GM21423 (cell line): ENCODE measurements at regions not wholly inside any gene's neighbourhood (a gene's known extent, or its start where the extent isn't known, plus 50 kb on each side); places are given as distances from the start of the nearest gene placed in this dataset.
"Not testable (repeated sequence)": the region's sequence is repeated elsewhere in the genome, so short reads cannot be mapped to it uniquely, and the experiment has no call there.

Experiments used
- ATAC-seq: cut with Tn5 transposase; IDR thresholded peaks from one replicate; pipeline ENCODE4 v1.9.1; 2021; ENCODE audit warnings: mild to moderate bottlenecking, moderate library complexity; ENCODE audit not compliant: unreplicated experiment

DNA sequence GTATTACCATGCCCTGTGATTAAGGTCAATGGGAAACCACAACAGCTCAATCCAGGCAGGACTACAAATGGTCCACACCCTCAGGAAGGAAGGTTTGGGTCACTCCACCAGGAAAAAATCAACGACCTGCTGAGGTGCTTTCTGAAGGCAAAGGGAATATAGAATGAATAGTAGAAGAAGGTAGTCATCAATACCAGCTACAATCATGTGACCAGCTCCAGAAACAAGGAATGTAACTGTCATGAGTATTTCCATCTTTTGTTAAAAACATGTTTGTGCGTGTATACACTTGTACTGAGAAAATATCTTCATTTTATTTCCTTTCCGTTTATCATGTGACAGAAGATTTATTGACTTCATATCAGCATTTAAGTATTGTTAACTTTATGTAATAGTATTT, 2028.6 kb upstream of the PCDH20 start:
- not testable (repeated sequence) for ATAC-seq

GRCh38 chr13:63438951-63439350, 2023.3 kb upstream of the PCDH20 start:
- ATAC-seq, result no peak

DNA sequence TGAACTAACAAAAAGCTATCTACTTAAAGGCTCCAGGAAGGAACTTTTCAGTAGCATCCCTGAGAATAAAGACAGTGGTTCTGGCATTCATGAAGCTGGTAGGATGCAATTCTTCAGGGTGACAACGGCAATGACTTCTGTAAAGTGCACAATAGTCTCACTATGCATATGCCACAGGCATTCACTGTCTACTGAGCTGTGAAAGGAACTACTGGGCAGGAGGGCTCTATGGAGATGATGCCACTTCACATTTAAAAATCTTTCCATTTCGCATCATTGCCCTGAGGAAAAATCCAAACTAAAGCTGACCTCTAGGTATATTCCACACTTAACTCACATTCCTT, 2020.6 kb upstream of the PCDH20 start:
- no peak for ATAC-seq

- ATAC-seq, result no peak
Measured at GRCh38 chr13:63435667-63436324, 2020.1 kb upstream of the PCDH20 start.

- ATAC-seq, result no peak
Measured at GRCh38 chr13:63433546-63434150, 2018.0 kb upstream of the PCDH20 start.

- ATAC-seq, result no peak
Measured at GRCh38 chr13:63427170-63427569, 2011.5 kb upstream of the PCDH20 start.

- ATAC-seq, result no peak
Measured at GRCh38 chr13:63425131-63425530, 2009.5 kb upstream of the PCDH20 start.

- ATAC-seq, result no peak
Measured at GRCh38 chr13:63421123-63421522, 2005.5 kb upstream of the PCDH20 start.

DNA sequence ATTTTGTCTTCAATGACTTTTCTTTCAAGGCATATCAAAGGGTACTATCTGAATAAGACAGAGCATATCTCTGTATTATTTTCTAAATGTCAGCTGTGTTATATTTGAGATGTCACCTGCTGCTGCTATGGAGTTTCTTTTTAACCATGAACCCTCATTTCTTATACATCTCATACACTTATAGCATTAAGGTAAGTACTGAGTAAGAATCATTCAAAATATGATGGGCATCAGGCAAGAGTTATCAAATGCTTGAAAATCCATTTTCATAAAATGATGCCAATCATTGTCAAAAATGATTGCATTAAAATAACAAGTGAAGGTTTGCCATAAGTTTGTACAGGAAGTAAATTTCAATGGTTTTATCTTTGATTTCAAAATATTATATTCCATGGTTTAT, 2005.0 kb upstream of the PCDH20 start:
- ATAC-seq, result no peak

DNA sequence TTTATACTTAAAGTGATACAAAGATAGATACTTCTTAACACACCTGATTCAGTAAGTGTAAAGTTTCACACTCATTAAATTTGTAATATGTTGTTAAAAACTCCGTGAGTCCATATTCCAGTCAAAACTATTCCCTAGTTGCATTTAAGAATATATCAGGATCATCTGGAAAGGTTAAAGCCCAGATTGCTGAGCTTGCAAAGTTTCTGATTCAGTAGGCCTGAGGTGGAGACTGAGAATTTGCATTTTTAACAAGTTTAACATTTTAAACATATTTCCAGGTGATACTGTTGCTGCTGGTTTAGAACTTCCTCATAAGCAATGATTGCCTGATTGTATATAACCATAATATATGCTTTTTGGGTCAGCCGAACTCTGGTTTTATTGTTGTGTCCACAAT, 1998.6 kb upstream of the PCDH20 start:
- ATAC-seq, result no peak

- ATAC-seq, result no peak
Measured at GRCh38 chr13:63409791-63410351, 1994.2 kb upstream of the PCDH20 start.

DNA sequence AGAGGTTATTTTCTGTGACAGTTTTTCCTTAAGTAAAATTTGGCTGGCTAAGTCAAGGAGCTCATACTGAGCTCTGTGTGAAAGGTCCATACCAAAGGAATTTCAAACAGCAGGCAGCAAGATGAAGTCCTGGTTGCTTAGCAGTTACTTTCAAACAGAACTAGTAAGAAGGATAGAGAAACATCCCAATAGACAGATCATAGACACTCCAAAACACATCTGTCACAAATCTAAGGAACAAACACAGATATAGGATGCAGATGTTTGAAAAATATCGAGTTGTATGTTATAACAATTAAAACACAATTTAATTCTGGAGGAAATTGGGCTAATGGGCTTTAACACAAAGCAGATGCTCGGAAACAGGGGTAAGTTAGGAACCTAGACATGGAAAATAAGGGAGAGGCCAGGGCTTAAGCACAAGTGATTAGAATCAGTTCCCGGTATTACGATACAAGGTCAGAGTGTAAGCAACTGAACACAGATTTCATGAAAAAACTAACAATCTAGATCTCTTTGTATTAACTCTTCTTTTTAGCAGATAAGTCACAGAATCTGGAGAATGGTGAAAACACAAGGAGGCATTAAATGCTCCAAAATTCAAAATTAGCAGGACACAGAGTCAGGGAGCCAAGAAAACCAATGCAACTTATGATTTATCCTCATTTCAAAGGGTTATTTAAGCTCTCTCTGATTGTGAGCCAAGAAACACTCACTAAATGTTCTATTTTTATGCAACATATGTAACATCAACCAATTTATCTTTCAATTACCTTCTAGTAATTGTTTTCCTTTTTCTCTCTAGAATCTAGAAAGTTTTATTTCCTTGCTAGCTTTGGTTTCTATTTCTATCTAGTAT, 1992.9 kb upstream of the PCDH20 start:
- ATAC-seq, result no peak

GRCh38 chr13:63403733-63404132, 1988.1 kb upstream of the PCDH20 start:
- ATAC-seq, result no peak

DNA sequence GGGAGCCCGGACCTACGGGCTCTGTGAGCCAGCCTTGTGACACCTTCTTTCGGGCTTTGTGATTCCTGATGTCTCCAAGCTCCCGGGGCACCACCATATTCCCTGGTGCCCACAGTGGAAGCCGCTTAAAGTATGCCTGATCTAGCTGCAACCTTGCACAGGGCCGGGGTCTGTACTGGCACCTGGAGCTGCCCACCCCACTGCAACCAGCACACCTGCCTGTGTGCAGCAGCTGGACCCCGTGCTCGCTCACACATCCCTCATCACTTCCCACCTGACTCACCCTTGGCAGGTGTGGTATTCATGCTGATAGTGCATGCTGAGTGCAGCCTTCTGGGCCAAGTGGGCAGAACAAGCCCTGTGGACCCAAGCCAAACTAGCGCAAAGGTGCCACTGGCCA, 1981.1 kb upstream of the PCDH20 start:
- no peak for ATAC-seq

GRCh38 chr13:63393112-63393511, 1977.5 kb upstream of the PCDH20 start:
- ATAC-seq, result no peak

- ATAC-seq, result no peak
Measured at GRCh38 chr13:63389756-63390155, 1974.1 kb upstream of the PCDH20 start.

GRCh38 chr13:63381078-63381859, 1965.6 kb upstream of the PCDH20 start:
- ATAC-seq, result no peak

GRCh38 chr13:63377986-63378385, 1962.3 kb upstream of the PCDH20 start:
- no peak for ATAC-seq

DNA sequence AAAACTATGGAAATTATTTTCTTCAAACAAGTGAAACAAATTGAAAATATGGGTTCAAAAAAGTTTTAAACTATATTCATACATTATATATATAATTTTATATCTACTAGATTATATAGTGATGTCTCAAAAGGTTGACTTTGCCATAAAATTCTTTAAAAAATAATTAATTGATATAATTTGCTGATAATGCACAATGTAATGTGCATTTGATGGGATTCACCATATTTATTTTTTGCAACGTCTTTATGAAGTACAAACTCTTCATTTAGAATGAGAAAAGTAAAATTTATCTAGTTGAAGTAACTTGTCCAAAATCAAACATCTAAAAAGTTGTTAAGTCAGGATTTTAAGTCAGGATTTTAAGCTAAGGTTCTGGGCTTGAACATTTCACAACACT, 1954.5 kb upstream of the PCDH20 start:
- no peak for ATAC-seq

DNA sequence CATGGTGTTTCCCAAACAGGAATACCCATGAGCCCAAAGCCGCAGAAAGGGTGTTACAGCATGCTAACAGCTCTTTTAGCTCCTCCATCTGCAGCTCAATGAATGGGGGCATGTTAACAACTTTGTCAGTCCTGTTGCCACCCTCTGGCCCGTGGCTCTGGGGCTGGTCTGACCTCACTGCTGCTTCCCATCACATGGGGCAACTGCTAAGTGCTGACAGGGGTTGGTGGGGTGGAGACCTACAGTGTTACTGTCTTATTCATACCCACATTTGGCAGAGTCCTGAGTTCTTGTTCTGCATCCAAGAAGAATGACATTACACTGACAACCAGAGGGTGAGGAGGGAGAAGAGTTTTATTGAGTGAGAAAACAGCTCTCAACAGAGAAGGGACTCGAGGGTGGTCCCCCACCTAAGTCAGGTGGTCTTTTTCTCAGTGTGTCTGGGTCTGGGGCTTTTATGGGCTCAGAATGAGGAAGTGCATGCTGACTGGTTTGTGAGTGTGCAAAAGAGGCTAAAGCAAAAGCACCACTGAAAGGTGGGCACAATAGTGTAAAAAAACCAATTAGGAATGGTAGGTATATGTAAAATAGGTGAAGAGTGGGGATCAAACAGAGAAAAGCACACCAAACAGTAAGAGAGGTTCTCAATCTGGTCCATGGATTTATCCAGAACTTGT, 1952.0 kb upstream of the PCDH20 start:
- ATAC-seq, result no peak
